ENCODE measurements at regions not wholly inside any gene's neighbourhood (a gene's known extent, or its start where the extent isn't known, plus 50 kb on each side); places are given as distances from the start of the nearest gene placed in this dataset.

DNA sequence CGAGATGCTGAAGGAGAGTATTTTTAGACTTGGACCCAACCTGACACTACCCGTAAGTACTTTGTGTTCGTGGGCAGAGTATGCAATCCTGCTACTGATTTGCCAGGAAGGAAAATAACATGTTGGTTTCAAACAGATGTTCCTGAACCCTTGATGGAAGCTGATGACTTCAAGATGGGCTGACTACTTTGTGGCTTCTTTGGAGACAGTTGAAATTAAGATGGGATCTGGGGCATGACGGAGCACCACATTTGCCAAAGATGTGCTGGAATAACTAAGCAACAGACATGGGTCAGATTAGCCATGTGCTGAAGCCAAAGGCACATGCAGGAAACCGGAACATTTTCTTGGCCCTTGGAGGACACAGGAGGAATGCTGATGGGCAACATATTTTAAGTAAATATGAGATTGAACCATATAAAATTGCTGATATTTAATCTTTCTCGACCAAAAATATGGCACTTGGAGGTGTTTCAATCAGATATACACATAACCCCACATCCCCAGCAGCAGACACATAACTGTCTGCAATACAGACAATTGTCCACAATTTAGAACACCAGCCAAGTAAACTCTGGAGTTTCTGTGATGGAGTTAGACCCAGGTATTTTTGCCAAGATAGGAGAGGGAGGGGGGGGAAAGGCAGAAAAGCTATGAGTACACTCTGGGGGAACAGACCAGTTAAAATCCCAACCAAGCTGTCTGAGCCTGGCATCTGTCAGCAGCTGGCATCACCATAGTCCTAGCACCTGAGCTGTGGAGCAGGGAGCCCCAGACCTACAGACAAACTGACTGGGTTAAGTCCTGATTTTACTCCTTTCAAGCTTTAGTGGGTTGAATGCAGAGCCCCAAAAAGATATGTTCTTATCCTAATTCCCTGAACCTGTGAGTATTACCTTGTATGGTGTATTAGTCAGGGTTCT lies 329.4 kb upstream of the CDH5 start:
- DNase-seq (ENCODE audit: low read depth) = no peak
- H3K4me3 ChIP-seq (ENCODE audit: low read depth, low read length) = no peak overlapping the region
- TF ChIP-seq, protein P1, sequence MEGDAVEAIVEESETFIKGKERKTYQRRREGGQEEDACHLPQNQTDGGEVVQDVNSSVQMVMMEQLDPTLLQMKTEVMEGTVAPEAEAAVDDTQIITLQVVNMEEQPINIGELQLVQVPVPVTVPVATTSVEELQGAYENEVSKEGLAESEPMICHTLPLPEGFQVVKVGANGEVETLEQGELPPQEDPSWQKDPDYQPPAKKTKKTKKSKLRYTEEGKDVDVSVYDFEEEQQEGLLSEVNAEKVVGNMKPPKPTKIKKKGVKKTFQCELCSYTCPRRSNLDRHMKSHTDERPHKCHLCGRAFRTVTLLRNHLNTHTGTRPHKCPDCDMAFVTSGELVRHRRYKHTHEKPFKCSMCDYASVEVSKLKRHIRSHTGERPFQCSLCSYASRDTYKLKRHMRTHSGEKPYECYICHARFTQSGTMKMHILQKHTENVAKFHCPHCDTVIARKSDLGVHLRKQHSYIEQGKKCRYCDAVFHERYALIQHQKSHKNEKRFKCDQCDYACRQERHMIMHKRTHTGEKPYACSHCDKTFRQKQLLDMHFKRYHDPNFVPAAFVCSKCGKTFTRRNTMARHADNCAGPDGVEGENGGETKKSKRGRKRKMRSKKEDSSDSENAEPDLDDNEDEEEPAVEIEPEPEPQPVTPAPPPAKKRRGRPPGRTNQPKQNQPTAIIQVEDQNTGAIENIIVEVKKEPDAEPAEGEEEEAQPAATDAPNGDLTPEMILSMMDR (IDR thresholded peaks at IDR 0.05; ENCODE audit: control insufficient read depth, extremely low read depth, insufficient read depth) = no peak

DNA sequence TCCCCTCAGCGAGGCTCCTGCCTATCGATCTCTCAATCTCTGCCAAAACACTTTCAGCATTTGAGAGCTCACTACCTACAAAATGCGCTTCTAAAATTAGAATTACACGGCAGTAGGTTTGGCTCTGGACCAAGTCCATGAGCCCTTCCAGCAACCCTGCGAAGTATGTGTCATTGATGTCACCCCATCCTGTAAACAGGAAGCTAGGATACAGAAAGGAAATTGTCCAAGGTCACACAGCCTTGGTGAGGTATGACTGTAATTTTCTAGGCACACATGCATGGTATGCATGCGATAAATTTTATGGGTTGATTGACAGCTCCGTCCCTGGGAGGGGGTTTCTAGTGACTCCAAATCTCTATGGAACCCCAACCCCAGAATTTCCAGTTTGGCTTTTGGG lies 330.3 kb upstream of the CDH5 start:
- TF ChIP-seq, protein P1 (IDR thresholded peaks at IDR 0.05; ENCODE audit: control insufficient read depth, extremely low read depth, insufficient read depth) = no peak
- no peak for DNase-seq (ENCODE audit: low read depth)
- H3K4me3 ChIP-seq (ENCODE audit: low read depth, low read length) = no peak overlapping the region

DNA sequence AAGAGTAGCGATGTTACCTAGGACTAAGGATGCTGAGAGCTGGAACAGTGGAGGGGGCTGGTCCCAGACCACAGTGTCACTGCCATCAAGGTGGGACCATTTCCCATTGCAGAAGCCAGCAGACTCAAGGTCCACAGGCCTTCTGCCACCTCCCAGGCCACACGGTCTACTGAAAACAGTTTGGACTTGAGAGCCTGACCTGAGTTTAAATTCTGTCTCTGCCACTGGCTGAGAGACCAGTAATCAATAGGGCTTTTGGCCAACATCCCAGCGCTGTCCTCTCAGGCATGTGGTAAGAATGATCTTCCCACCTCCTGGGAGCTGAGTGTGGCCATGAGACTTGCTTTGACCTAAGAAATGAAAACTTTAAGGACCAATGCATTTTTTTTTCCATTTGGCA lies 331.4 kb upstream of the CDH5 start:
- no peak for DNase-seq (ENCODE audit: low read depth)
- TF ChIP-seq, protein P1 (IDR thresholded peaks at IDR 0.05; ENCODE audit: control insufficient read depth, extremely low read depth, insufficient read depth) = no peak

DNA sequence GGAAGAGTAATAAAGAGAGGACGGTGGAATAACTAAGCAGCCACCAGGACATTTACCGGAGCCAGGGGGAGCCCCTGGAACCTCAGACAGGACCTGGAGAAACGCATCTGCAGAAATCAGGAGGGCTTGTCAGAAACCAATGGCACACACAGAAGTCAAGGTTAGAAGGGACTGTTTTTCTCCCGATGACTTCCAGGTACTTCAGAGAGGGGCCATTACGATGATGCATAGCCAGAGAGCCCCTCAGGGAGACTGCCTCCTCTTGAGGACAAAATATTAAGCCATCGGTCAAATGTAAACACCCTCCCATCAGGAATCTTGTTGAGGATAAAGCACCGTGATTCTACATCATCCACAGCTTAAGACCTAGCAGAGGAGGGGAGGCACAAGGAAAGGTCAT lies 333.6 kb upstream of the CDH5 start:
- TF ChIP-seq, protein P1 (IDR thresholded peaks at IDR 0.05; ENCODE audit: control insufficient read depth, extremely low read depth, insufficient read depth) = no peak
- no peak for DNase-seq (ENCODE audit: low read depth)
- no peak overlapping the region for H3K4me3 ChIP-seq (ENCODE audit: low read depth, low read length)

More for the DNA sequence above, 331.4 kb upstream of the CDH5 start:
- H3K4me3 ChIP-seq (ENCODE audit: low read depth, low read length) = no peak overlapping the region

DNA sequence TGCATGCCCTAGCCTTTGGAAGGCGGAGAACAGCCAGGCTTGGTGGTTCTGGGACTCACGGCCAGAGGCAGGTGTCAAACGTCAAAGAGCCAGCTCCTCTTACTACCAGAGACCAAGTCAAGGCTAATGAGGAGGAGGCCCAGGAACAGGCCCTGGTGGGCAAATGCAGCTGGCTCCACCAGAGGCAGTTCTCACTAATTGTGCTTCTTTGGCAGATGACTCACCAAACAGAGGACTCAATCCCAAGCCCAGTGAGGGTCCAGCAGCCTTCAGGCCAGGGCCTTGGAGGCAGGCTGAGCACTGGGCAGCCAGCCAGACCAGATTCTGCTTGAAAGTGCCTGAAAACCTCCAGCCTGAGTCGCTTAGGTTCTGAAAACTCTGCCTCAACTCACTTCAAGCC lies 336.5 kb upstream of the CDH5 start:
- DNase-seq (ENCODE audit: low read depth) = no peak
- TF ChIP-seq, protein P1 (IDR thresholded peaks at IDR 0.05; ENCODE audit: control insufficient read depth, extremely low read depth, insufficient read depth) = no peak
- no peak overlapping the region for H3K4me3 ChIP-seq (ENCODE audit: low read depth, low read length)

DNA sequence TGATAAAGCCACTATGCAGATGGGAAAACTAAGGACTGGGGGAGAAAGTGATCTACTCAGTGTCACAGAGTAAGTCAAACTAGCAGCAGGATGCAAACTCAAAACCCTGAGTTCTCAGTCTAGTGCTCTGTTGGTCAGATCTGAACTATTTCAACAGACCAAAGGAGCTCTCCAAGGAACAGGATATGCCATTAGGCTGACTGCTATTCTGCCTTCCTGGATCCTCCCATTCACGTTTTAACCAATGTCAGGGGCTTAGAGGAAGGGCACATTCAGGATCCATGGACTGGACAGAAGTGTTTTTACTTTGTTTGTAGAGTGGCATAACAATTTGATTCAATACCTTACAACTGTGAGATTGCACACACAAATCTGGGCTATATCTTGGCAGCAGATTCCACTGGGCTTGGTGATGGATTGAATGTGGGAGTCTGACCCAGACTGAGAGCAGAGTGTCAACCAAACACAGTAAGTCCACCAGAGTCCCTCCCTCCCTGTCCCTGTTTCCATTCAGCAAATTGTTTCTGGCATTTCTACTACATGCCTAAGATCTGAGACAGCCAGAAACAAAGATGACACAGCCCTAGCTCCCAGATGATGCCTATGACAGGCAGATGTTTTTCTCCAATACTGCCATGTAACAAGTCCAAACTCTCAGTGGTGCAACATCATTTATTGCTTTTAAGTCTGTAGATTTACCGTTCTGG lies 337.8 kb upstream of the CDH5 start:
- no peak overlapping the region for H3K4me3 ChIP-seq (ENCODE audit: low read depth, low read length)
- TF ChIP-seq, protein P1 (IDR thresholded peaks at IDR 0.05; ENCODE audit: control insufficient read depth, extremely low read depth, insufficient read depth) = no peak
- DNase-seq (ENCODE audit: low read depth) = no peak
